GM12865 (cell line): ENCODE measurements at regions not wholly inside any gene's neighbourhood (a gene's known extent, or its start where the extent isn't known, plus 50 kb on each side); places are given as distances from the start of the nearest gene placed in this dataset.

Experiments used
- DNase-seq: peaks from one replicate; pipeline ENCODE4 v3.0.0; 2010; ENCODE audit warnings: low read depth
- H3K4me3 ChIP-seq: 2 replicates; pipeline ENCODE4 v1.5.1; 2011; ENCODE audit warnings: mild to moderate bottlenecking, low read depth, low read length, control low read depth
- CTCF ChIP-seq: IDR thresholded peaks from 2 replicates; pipeline ENCODE4 v1.5.1; 2011; ENCODE audit warnings: low read length, control low read depth, low read depth, inconsistent platforms; ENCODE audit not compliant: insufficient read depth; ENCODE audit errors: missing control alignments

GRCh38 chr1:112335351-112335750 lies 60.7 kb upstream of the CTTNBP2NL start:
- H3K4me3 ChIP-seq, result no peak overlapping the region
- no peak for TF ChIP-seq CTCF
- no peak for DNase-seq

- DNase-seq, result peak; percentile 54
- TF ChIP-seq CTCF, result peak; percentile 62
- no peak overlapping the region for H3K4me3 ChIP-seq
Measured at GRCh38 chr1:112337028-112337531, 58.9 kb upstream of the CTTNBP2NL start.

- no peak for DNase-seq
- H3K4me3 ChIP-seq, result no peak overlapping the region
- no peak for TF ChIP-seq CTCF
Measured at GRCh38 chr1:112341986-112342385, 54.0 kb upstream of the CTTNBP2NL start.

GRCh38 chr1:112342558-112342957 lies 53.5 kb upstream of the CTTNBP2NL start:
- no peak for TF ChIP-seq CTCF
- no peak overlapping the region for H3K4me3 ChIP-seq
- DNase-seq, result no peak

- TF ChIP-seq CTCF, result no peak
- H3K4me3 ChIP-seq, result no peak overlapping the region
- DNase-seq, result peak; percentile 10
Measured at GRCh38 chr1:112344754-112345423, 51.1 kb upstream of the CTTNBP2NL start.
